Body of pancreas (tissue), 4 donors: ENCODE measurements at regions not wholly inside any gene's neighbourhood (a gene's known extent, or its start where the extent isn't known, plus 50 kb on each side); places are given as distances from the start of the nearest gene placed in this dataset.

Source experiments
- ATAC-seq: fragments of 150-250 bp; one replicate; pipeline ENCODE4 v1.9.1; 2016
- DNase-seq, 4 donors: peaks; one replicate each; pipeline ENCODE4 v3.0.0-alpha.2; 2019
- H3K27ac ChIP-seq, 4 donors: fragments of 200-600 bp; sonication (generic); 1 replicate in 3 of 4; 2 replicates in 1 of 4; pipeline versions ENCODE4 v1.5.1 to v1.6.1; 2016 to 2019; ENCODE audit warnings: mild to moderate bottlenecking in 1 of 4, mixed read lengths in 1 of 4, moderate library complexity in 1 of 4
- H3K27me3 ChIP-seq, 2 donors: fragments of 200-600 bp; sonication (generic); one replicate each; pipeline ENCODE4 v1.6.0; 2016; ENCODE audit warnings: mild to moderate bottlenecking in 1 of 2
- H3K36me3 ChIP-seq, 2 donors: fragments of 200-600 bp; sonication (generic); replicated peaks in 1 of 2; 2 replicates each; pipeline ENCODE4 v1.5.1; 2016; ENCODE audit warnings: low read depth in 2 of 2; ENCODE audit not compliant: insufficient read depth in 1 of 2
- H3K4me1 ChIP-seq: fragments of 200-600 bp; sonication (generic); one replicate; pipeline ENCODE4 v1.6.0; 2016
- H3K4me3 ChIP-seq, 2 donors: fragments of 200-600 bp; sonication (generic); 1 replicate in 1 of 2; 2 replicates in 1 of 2; pipeline ENCODE4 v1.5.1; 2016 to 2019
- H3K9me3 ChIP-seq, 3 donors: fragments of 200-600 bp; sonication (generic); 1 replicate in 2 of 3; 2 replicates in 1 of 3; pipeline ENCODE4 v1.5.1; 2016
- POLR2A ChIP-seq, 3 donors: fragments of 450-650 bp; IDR thresholded peaks; one replicate each; pipeline ENCODE4 v1.6.1; 2016; ENCODE audit warnings: antibody characterized with exemption in 3 of 3, mild to moderate bottlenecking in 2 of 3
- WGBS, 2 donors: methylation state at CpG; one replicate each; pipeline ENCODE4 v1.1.5; 2017; 5-methylcytosine and 5-hydroxymethylcytosine counted together
- intact Hi-C: fragments of 100-400 bp; cut with DNase I; formaldehyde crosslinking; loops from one replicate; pipeline ENCODE4 v1.15.1; 2023
- TF ChIP-seq, protein P1 (sequence below), 7 experiments: fragments of 450-650 bp in 4 of 7; fragments of 200-600 bp in 3 of 7; sonication (generic) in 3 of 7; IDR thresholded peaks; one replicate each; pipeline ENCODE4 v1.5.1; 2016 to 2019; ENCODE audit warnings: antibody characterized with exemption in 7 of 7

- TF ChIP-seq, protein P1, sequence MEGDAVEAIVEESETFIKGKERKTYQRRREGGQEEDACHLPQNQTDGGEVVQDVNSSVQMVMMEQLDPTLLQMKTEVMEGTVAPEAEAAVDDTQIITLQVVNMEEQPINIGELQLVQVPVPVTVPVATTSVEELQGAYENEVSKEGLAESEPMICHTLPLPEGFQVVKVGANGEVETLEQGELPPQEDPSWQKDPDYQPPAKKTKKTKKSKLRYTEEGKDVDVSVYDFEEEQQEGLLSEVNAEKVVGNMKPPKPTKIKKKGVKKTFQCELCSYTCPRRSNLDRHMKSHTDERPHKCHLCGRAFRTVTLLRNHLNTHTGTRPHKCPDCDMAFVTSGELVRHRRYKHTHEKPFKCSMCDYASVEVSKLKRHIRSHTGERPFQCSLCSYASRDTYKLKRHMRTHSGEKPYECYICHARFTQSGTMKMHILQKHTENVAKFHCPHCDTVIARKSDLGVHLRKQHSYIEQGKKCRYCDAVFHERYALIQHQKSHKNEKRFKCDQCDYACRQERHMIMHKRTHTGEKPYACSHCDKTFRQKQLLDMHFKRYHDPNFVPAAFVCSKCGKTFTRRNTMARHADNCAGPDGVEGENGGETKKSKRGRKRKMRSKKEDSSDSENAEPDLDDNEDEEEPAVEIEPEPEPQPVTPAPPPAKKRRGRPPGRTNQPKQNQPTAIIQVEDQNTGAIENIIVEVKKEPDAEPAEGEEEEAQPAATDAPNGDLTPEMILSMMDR (IDR thresholded peaks at IDR 0.05): no peak
- no peak for TF ChIP-seq POLR2A (IDR thresholded peaks at IDR 0.05)
Measured at GRCh38 chr9:118990949-118991348, 378.3 kb downstream of the BRINP1 start.

DNA sequence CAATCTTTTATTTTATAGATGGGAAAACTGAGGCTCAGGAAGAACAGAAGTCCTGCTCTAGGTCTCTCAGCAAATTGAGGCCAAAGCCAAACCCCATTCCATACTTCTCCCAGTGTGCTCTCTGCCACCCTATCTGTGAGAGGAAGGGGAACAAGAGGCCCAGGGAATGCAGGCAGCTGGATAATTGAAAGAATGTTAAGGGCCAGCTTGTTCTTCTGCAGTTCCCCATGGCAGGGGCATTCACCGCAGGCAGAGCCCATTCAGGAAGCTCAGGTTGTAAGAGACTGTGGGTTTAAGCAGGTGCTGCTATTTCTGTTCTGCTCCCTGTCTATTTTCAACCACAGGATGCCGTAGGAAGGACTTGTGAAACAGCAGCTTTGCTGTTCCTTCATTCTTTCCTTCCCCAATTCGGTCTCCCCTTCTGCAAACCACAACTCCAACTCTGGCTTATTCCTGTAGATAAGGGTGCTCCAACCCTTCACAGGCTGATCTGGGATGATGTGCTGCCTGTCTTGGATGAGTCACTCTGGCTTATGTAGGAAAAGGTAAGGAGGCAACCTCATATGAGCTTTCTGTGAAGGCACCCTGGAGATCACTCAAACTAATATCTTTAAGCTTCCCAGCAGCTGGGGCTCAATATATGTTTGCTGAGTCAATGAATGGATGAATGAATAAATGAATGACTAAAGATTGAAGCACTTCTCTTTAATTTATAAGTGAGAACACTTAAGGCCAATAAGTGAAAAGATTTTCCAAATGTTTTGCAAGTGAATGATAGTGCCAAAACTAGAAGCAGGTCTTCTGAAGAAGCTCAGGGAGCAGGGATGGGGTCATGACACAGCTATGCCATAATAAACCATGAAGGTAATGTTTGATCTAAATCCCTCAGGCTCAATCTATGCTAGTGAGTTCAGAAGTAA is 377.6 kb downstream of the BRINP1 start:
- no peaks in the 10 kb centered on the region for H3K4me1 ChIP-seq
- no peaks in the 10 kb centered on the region for H3K36me3 ChIP-seq
- intact Hi-C loops: no loop called here
- no peak for DNase-seq
- no peaks in the 10 kb centered on the region for H3K27me3 ChIP-seq
- no peak for TF ChIP-seq POLR2A (IDR thresholded peaks at IDR 0.05)
- TF ChIP-seq, protein P1 (IDR thresholded peaks at IDR 0.05): no peak
- H3K9me3 ChIP-seq: no peaks in the 10 kb centered on the region
- H3K4me3 ChIP-seq: no peak overlapping the region
- H3K27ac ChIP-seq: no peak overlapping the region
- ATAC-seq: no peak
- 45 to 72% methylated on average over 3 of the region's 3 CpGs for WGBS, 2 donors

More at GRCh38 chr9:118990949-118991348, 378.3 kb downstream of the BRINP1 start:
- Histone ChIP-seq H3K4me3 (no peak overlapping the region), H3K9me3 (no peaks in the 10 kb centered on the region), H3K36me3 (no peaks in the 10 kb centered on the region), H3K27me3 (no peaks in the 10 kb centered on the region), H3K27ac (no peak overlapping the region), H3K4me1 (no peaks in the 10 kb centered on the region)
- DNase-seq (no peak), ATAC-seq (no peak)
- intact Hi-C loops: no loop called here
- 61 to 71% methylated on average over 2 of the region's 2 CpGs for WGBS, 2 donors

GRCh38 chr9:118992813-118993794 is 376.1 kb downstream of the BRINP1 start:
- DNase-seq: peak in 2 of 4 donors; percentile 2 to 7
- intact Hi-C loops: no loop called here

DNA sequence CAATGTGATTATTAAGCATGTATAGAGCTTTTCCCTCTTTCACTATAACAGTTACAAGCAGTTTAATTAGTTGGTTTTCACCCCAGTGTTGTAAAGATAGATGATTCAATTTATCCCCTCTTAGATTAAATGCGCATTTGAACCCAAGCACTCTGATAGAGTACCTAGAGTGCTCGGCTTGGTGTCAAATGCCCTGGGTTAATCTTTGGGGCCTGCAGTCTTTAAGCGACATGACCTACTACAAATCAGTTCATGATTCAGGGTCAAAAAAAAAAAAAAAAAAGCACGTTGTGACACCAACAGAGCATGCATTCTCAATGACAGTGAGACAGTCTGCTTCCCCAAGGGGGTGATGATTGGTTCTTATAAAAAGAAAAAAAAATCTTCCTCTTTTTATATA is 375.3 kb downstream of the BRINP1 start:
- TF ChIP-seq, protein P1 (IDR thresholded peaks at IDR 0.05): no peak
- no peak for TF ChIP-seq POLR2A (IDR thresholded peaks at IDR 0.05)
- no peak overlapping the region for H3K27ac ChIP-seq
- ATAC-seq (no peak), DNase-seq (no peak)
- H3K27me3 ChIP-seq: no peaks in the 10 kb centered on the region
- 47 to 64% methylated on average over 4 of the region's 4 CpGs for WGBS, 2 donors
- no peak overlapping the region for H3K4me3 ChIP-seq
- H3K36me3 ChIP-seq: no peaks in the 10 kb centered on the region
- no peaks in the 10 kb centered on the region for H3K9me3 ChIP-seq
- H3K4me1 ChIP-seq: no peaks in the 10 kb centered on the region
- intact Hi-C loops: no loop called here

More at GRCh38 chr9:118992813-118993794, 376.1 kb downstream of the BRINP1 start:
- Histone ChIP-seq H3K4me3 (no peak overlapping the region), H3K36me3 (no peaks in the 10 kb centered on the region), H3K4me1 (no peaks in the 10 kb centered on the region), H3K9me3 (no peaks in the 10 kb centered on the region), H3K27ac (no peak overlapping the region), H3K27me3 (no peaks in the 10 kb centered on the region)
- 28 to 29% methylated on average over 15 of the region's 15 CpGs for WGBS, 2 donors
- ATAC-seq: peak; percentile 18
- TF ChIP-seq, protein P1 (IDR thresholded peaks at IDR 0.05): no peak
- no peak for TF ChIP-seq POLR2A (IDR thresholded peaks at IDR 0.05)
